ENCODE measurements at regions not wholly inside any gene's neighbourhood (a gene's known extent, or its start where the extent isn't known, plus 50 kb on each side); places are given as distances from the start of the nearest gene placed in this dataset.

GRCh38 chr3:45306406-45307008, 80.4 kb upstream of the TMEM158 start:
- TF ChIP-seq CTCF (IDR thresholded peaks at IDR 0.05; ENCODE audit: insufficient read depth, low read depth, low read length) (no peak), EZH2 (IDR thresholded peaks at IDR 0.05; ENCODE audit: insufficient read depth, low read length) (no peak)

Data from astrocyte (in vitro differentiated cells and primary cell).